AML-193 (cell line): ENCODE measurements at regions not wholly inside any gene's neighbourhood (a gene's known extent, or its start where the extent isn't known, plus 50 kb on each side); places are given as distances from the start of the nearest gene placed in this dataset.
"Not testable (repeated sequence)": the region's sequence is repeated elsewhere in the genome, so short reads cannot be mapped to it uniquely, and the experiment has no call there.

Experiments
- DNase-seq, 2 experiments: peaks; one replicate each; lab custom pipeline; 2025; lab: John Stamatoyannopoulos, UW

GRCh38 chr6:166724576-166724975 lies 97.5 kb upstream of the RPS6KA2 start:
- no peak for DNase-seq

- no peak for DNase-seq
Observed at GRCh38 chr6:166722785-166723184, 95.7 kb upstream of the RPS6KA2 start.

- no peak for DNase-seq
Observed at GRCh38 chr6:166721576-166721975, 94.5 kb upstream of the RPS6KA2 start.

- DNase-seq, result no peak
Observed at GRCh38 chr6:166720856-166721255, 93.8 kb upstream of the RPS6KA2 start.

- no peak for DNase-seq
Observed at GRCh38 chr6:166719019-166719418, 92.0 kb upstream of the RPS6KA2 start.

- no peak for DNase-seq
Observed at GRCh38 chr6:166718516-166718915, 91.5 kb upstream of the RPS6KA2 start.

GRCh38 chr6:166716910-166717617 lies 90.0 kb upstream of the RPS6KA2 start:
- DNase-seq, result no peak

GRCh38 chr6:166715992-166716391 lies 88.9 kb upstream of the RPS6KA2 start:
- DNase-seq, result no peak

- DNase-seq, result no peak
Observed at GRCh38 chr6:166715065-166715464, 88.0 kb upstream of the RPS6KA2 start.

- no peak for DNase-seq
Observed at GRCh38 chr6:166714581-166714980, 87.5 kb upstream of the RPS6KA2 start.

GRCh38 chr6:166714187-166714510 lies 87.1 kb upstream of the RPS6KA2 start:
- no peak for DNase-seq

GRCh38 chr6:166713434-166714186 lies 86.6 kb upstream of the RPS6KA2 start:
- no peak for DNase-seq

- DNase-seq, result no peak
Observed at GRCh38 chr6:166712286-166713228, 85.5 kb upstream of the RPS6KA2 start.

- no peak for DNase-seq
Observed at GRCh38 chr6:166710084-166710483, 83.0 kb upstream of the RPS6KA2 start.

GRCh38 chr6:166708460-166708859 lies 81.4 kb upstream of the RPS6KA2 start:
- no peak for DNase-seq

GRCh38 chr6:166707045-166707444 lies 80.0 kb upstream of the RPS6KA2 start:
- DNase-seq, result peak in 1 of 2 experiments; percentile 12

GRCh38 chr6:166705069-166705468 lies 78.0 kb upstream of the RPS6KA2 start:
- DNase-seq, result no peak

- no peak for DNase-seq
Observed at GRCh38 chr6:166704171-166704570, 77.1 kb upstream of the RPS6KA2 start.

GRCh38 chr6:166703149-166703710 lies 76.2 kb upstream of the RPS6KA2 start:
- no peak for DNase-seq

- not testable (repeated sequence) for DNase-seq
Observed at GRCh38 chr6:166701424-166701823, 74.4 kb upstream of the RPS6KA2 start.

- DNase-seq, result not testable (repeated sequence)
Observed at GRCh38 chr6:166700871-166701270, 73.8 kb upstream of the RPS6KA2 start.

- DNase-seq, result no peak
Observed at GRCh38 chr6:166697113-166697512, 70.1 kb upstream of the RPS6KA2 start.
